Natural killer cell (primary cell): ENCODE measurements at regions not wholly inside any gene's neighbourhood (a gene's known extent, or its start where the extent isn't known, plus 50 kb on each side); places are given as distances from the start of the nearest gene placed in this dataset.

Source experiments
- ATAC-seq, 3 donors: fragments of 150-1000 bp in 2 of 3; fragments of 200-7000 bp in 1 of 3; cut with Tn5 transposase; 1 replicate in 1 of 3; 2 replicates in 2 of 3; pipeline ENCODE4 v1.10.0; 2021; ENCODE audit warnings: mild to moderate bottlenecking in 2 of 3, moderate library complexity in 2 of 3
- DNase-seq, 2 donors: peaks; one replicate each; pipeline versions ENCODE4 v3.0.0 to v3.0.0-alpha.2; 2013 to 2021; ENCODE audit warnings: mixed read lengths in 1 of 2
- H3K27ac ChIP-seq: one replicate; pipeline ENCODE4 v1.5.1; 2013; ENCODE audit warnings: mild to moderate bottlenecking, low read length
- H3K27me3 ChIP-seq: one replicate; pipeline ENCODE4 v1.6.1; 2013; ENCODE audit warnings: low read length; ENCODE audit not compliant: control insufficient read depth, insufficient read depth
- H3K36me3 ChIP-seq: one replicate; pipeline ENCODE4 v1.6.1; 2013; ENCODE audit warnings: low read length; ENCODE audit not compliant: control insufficient read depth, insufficient read depth
- H3K4me1 ChIP-seq: one replicate; pipeline ENCODE4 v1.6.1; 2013; ENCODE audit warnings: low read length; ENCODE audit not compliant: control insufficient read depth, insufficient read depth
- H3K4me3 ChIP-seq: one replicate; pipeline ENCODE4 v1.5.1; 2013; ENCODE audit warnings: low read length
- H3K9me3 ChIP-seq: one replicate; pipeline ENCODE4 v1.6.1; 2013; ENCODE audit warnings: low read length; ENCODE audit not compliant: control insufficient read depth, insufficient read depth
- H3K27ac Mint-ChIP-seq, 2 donors: one replicate each; pipeline ENCODE4 v1.8.0; 2022; ENCODE audit warnings: mild to moderate bottlenecking in 2 of 2, mixed read lengths in 2 of 2, moderate library complexity in 1 of 2
- H3K27me3 Mint-ChIP-seq, 2 donors: one replicate each; pipeline ENCODE4 v1.8.0; 2022; ENCODE audit warnings: low read depth in 2 of 2, mixed read lengths in 2 of 2
- H3K36me3 Mint-ChIP-seq: one replicate; pipeline ENCODE4 v1.8.0; 2022; ENCODE audit warnings: mixed read lengths
- H3K4me1 Mint-ChIP-seq, 2 donors: one replicate each; pipeline ENCODE4 v1.8.0; 2022; ENCODE audit warnings: mixed read lengths in 2 of 2
- H3K4me3 Mint-ChIP-seq: one replicate; pipeline ENCODE4 v1.8.0; 2022; ENCODE audit warnings: mild to moderate bottlenecking, moderate library complexity, mixed read lengths
- H3K9me3 Mint-ChIP-seq, 2 donors: one replicate each; pipeline ENCODE4 v1.8.0; 2022; ENCODE audit warnings: mixed read lengths in 2 of 2
- WGBS: methylation state at CpG from one replicate; pipeline ENCODE4 v1.1.7; 2013; ENCODE audit warnings: missing lambda C conversion rate; ENCODE audit not compliant: insufficient coverage; 5-methylcytosine and 5-hydroxymethylcytosine counted together
- intact Hi-C: fragments of 100-400 bp; cut with micrococcal nuclease; formaldehyde crosslinking; loops from one replicate; pipeline ENCODE4 v1.14.2; 2022
- TF ChIP-seq, protein P1 (sequence below): fragments of 200-600 bp; IDR thresholded peaks from one replicate; pipeline ENCODE4 v1.8.0; 2022; ENCODE audit warnings: antibody characterized with exemption

DNA sequence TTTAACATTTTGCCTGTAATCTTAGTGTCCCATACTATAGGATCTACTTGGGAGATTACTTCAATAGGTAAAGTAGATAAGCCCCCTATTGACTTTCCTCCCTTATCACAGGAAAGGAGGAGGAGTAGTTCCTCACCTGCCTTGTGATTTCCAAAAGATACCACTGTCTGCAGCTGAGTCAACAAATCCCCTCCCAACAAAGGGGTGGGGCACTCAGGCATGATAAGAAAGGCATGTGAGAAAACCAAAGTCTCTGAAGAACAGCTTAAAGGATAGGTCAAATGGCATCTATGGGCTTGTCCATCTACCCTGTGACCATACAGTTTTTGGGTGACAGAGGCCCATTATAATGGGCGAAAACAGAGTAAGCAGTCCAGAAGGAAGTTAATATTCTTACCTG lies 71.3 kb upstream of the WNT7A start:
- Mint-ChIP-seq H3K27me3 (peaks cover 5 to 14% of the 10 kb centered on the region in 2 donors), H3K36me3 (peaks cover 11% of the 10 kb centered on the region), H3K4me3 (no peak overlapping the region), H3K9me3 (peaks cover 4 to 6% of the 10 kb centered on the region in 2 donors), H3K4me1 (peaks cover 0 to 3% of the 10 kb centered on the region in 2 donors), H3K27ac (no peak overlapping the region)
- WGBS = 92% methylated on average over 1 of the region's 1 CpG
- H3K9me3 ChIP-seq = peaks cover 2% of the 10 kb centered on the region
- no peaks in the 10 kb centered on the region for H3K4me1 ChIP-seq
- DNase-seq (no peak), ATAC-seq (no peak)
- no peak overlapping the region for H3K4me3 ChIP-seq
- H3K27ac ChIP-seq = no peak overlapping the region
- H3K27me3 ChIP-seq = peaks cover 7% of the 10 kb centered on the region
- H3K36me3 ChIP-seq = no peaks in the 10 kb centered on the region
- TF ChIP-seq, protein P1, sequence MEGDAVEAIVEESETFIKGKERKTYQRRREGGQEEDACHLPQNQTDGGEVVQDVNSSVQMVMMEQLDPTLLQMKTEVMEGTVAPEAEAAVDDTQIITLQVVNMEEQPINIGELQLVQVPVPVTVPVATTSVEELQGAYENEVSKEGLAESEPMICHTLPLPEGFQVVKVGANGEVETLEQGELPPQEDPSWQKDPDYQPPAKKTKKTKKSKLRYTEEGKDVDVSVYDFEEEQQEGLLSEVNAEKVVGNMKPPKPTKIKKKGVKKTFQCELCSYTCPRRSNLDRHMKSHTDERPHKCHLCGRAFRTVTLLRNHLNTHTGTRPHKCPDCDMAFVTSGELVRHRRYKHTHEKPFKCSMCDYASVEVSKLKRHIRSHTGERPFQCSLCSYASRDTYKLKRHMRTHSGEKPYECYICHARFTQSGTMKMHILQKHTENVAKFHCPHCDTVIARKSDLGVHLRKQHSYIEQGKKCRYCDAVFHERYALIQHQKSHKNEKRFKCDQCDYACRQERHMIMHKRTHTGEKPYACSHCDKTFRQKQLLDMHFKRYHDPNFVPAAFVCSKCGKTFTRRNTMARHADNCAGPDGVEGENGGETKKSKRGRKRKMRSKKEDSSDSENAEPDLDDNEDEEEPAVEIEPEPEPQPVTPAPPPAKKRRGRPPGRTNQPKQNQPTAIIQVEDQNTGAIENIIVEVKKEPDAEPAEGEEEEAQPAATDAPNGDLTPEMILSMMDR = no peak
- intact Hi-C loops = no loop called here

DNA sequence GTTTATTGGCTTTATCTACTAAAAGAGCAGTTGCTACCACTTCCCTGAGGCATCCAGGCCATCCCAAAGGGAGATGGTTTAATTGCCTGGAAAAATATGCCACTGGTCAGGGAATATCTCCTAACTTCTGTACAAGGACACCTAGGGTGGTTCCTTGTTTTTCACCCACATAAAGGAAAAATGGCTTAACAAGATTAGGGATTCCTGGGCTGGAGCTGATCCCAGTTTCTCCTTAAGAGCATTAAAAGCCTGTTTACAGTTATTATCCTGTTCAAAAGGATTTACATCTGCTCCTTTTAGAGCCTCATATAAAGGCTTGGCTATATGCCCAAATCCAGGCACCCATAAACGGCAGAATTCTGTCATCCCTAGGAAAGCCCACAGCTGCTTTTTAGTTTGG lies 70.2 kb upstream of the WNT7A start:
- Mint-ChIP-seq H3K36me3 (peaks cover 17% of the 10 kb centered on the region), H3K27me3 (peaks cover 5 to 19% of the 10 kb centered on the region in 2 donors), H3K4me3 (no peak overlapping the region), H3K27ac (no peak overlapping the region), H3K9me3 (peaks cover 8 to 13% of the 10 kb centered on the region in 2 donors), H3K4me1 (no peaks in the 10 kb centered on the region)
- WGBS = 56% methylated on average over 1 of the region's 1 CpG
- no peaks in the 10 kb centered on the region for H3K4me1 ChIP-seq
- ATAC-seq (no peak), DNase-seq (no peak)
- no peaks in the 10 kb centered on the region for H3K36me3 ChIP-seq
- intact Hi-C loops = no loop called here
- no peak overlapping the region for H3K4me3 ChIP-seq
- H3K27ac ChIP-seq = no peak overlapping the region
- H3K27me3 ChIP-seq = peaks cover 7% of the 10 kb centered on the region
- H3K9me3 ChIP-seq = peaks cover 2% of the 10 kb centered on the region
- TF ChIP-seq, protein P1 = no peak

DNA sequence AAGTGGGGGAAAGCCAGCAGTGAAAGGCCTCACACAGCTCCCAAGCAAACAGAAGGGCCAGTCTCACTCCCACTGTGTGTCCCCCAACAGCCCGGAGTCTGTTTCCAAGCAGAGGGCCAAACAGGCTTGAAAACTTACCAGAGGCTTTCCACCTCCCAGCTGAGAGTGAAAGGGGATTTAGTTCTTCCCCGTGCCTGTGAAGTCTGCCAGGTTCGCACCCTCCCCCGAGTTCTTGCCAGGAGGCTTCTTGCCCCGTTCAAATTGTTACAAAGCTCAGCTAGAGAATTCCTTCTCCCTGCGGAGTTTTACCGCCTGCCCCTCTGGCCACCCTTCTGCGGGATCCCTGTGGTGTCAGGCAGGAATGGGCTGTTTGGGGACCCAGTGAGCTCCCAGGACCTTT lies 68.0 kb upstream of the WNT7A start:
- peaks cover 17% of the 10 kb centered on the region for H3K36me3 Mint-ChIP-seq
- H3K27me3 Mint-ChIP-seq = peaks cover 5 to 24% of the 10 kb centered on the region in 2 donors
- H3K4me3 ChIP-seq = no peak overlapping the region
- peaks cover 7% of the 10 kb centered on the region for H3K27me3 ChIP-seq
- intact Hi-C loops = no loop called here
- DNase-seq = no peak
- H3K27ac ChIP-seq = no peak overlapping the region
- WGBS = 59% methylated on average over 8 of the region's 8 CpGs
- no peak overlapping the region for H3K4me3 Mint-ChIP-seq
- peaks cover 9 to 13% of the 10 kb centered on the region in 2 donors for H3K9me3 Mint-ChIP-seq
- no peak for ATAC-seq
- TF ChIP-seq, protein P1 = no peak
- no peaks in the 10 kb centered on the region for H3K36me3 ChIP-seq
- no peaks in the 10 kb centered on the region for H3K4me1 ChIP-seq
- H3K27ac Mint-ChIP-seq = no peak overlapping the region
- peaks cover 2% of the 10 kb centered on the region for H3K9me3 ChIP-seq
- no peaks in the 10 kb centered on the region for H3K4me1 Mint-ChIP-seq

DNA sequence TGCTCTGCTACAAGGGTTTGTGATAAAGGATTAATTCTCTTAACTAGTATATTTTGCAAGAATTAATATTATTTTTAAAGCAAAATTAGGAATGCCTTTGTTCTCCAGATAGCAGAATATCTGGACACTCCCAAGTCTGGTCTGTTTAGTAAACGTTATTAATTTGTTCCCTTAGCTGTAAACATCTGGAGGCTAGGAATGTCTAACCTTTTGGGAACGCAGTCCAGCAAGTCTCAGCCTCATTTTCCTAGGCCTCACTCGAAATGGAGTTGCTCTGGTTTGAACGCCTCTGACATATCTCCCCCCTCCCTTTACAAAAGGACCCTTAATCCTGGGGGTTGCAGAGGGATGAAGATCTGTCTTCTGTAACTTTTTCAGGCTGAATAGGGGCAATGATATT lies 59.3 kb upstream of the WNT7A start:
- no peak for DNase-seq
- H3K36me3 ChIP-seq = no peaks in the 10 kb centered on the region
- ATAC-seq = no peak
- Mint-ChIP-seq H3K27me3 (peaks cover 4 to 13% of the 10 kb centered on the region in 2 donors), H3K36me3 (no peaks in the 10 kb centered on the region), H3K9me3 (no peaks in the 10 kb centered on the region), H3K4me3 (no peak overlapping the region), H3K4me1 (peaks cover 0 to 7% of the 10 kb centered on the region in 2 donors), H3K27ac (no peak overlapping the region)
- H3K9me3 ChIP-seq = no peaks in the 10 kb centered on the region
- H3K27ac ChIP-seq = no peak overlapping the region
- H3K4me3 ChIP-seq = no peak overlapping the region
- 82% methylated on average over 1 of the region's 4 CpGs for WGBS
- TF ChIP-seq, protein P1 = no peak
- no peaks in the 10 kb centered on the region for H3K4me1 ChIP-seq
- intact Hi-C loops = no loop called here
- H3K27me3 ChIP-seq = no peaks in the 10 kb centered on the region
